Coronary artery (tissue), 2 donors: ENCODE measurements at regions not wholly inside any gene's neighbourhood (a gene's known extent, or its start where the extent isn't known, plus 50 kb on each side); places are given as distances from the start of the nearest gene placed in this dataset.
"Not testable (repeated sequence)": the region's sequence is repeated elsewhere in the genome, so short reads cannot be mapped to it uniquely, and the experiment has no call there.

ENCODE experiments used
- DNase-seq: peaks from one replicate; pipeline ENCODE4 v3.0.0-alpha.2; 2017; ENCODE audit warnings: low spot score
- H3K27ac ChIP-seq, 2 donors: fragments of 200-600 bp; sonication (generic); one replicate each; pipeline ENCODE4 v1.5.1; 2016 to 2019
- H3K4me3 ChIP-seq: fragments of 200-600 bp; sonication (generic); 2 replicates; pipeline ENCODE4 v1.5.1; 2016; ENCODE audit warnings: mild to moderate bottlenecking, moderate library complexity
- CTCF ChIP-seq: fragments of 200-600 bp; sonication (generic); IDR thresholded peaks from one replicate; pipeline ENCODE4 v1.5.1; 2019; ENCODE audit warnings: antibody characterized with exemption

- no peak overlapping the region for H3K4me3 ChIP-seq
- H3K27ac ChIP-seq, result no peak overlapping the region
- TF ChIP-seq CTCF, result no peak
- DNase-seq, result no peak
These were observed 1356.8 kb upstream of the ACO1 start for GRCh38 chr9:31027678-31028077.

- Histone ChIP-seq H3K4me3 (no peak overlapping the region), H3K27ac (no peak overlapping the region)
- no peak for DNase-seq
- no peak for TF ChIP-seq CTCF
These were observed 1356.3 kb upstream of the ACO1 start for GRCh38 chr9:31028137-31028536.

- H3K4me3 ChIP-seq, result peak overlapping the region; percentile 45
- H3K27ac ChIP-seq, result no peak overlapping the region
- TF ChIP-seq CTCF, result no peak
- DNase-seq, result no peak
These were observed 1353.7 kb upstream of the ACO1 start for GRCh38 chr9:31030741-31031202.

- H3K4me3 ChIP-seq, result no peak overlapping the region
- H3K27ac ChIP-seq, result no peak overlapping the region
- no peak for DNase-seq
- no peak for TF ChIP-seq CTCF
These were observed 1352.2 kb upstream of the ACO1 start for GRCh38 chr9:31032206-31032605.

GRCh38 chr9:31034311-31034710, 1350.1 kb upstream of the ACO1 start:
- Histone ChIP-seq H3K4me3 (no peak overlapping the region), H3K27ac (no peak overlapping the region)
- no peak for DNase-seq
- TF ChIP-seq CTCF, result no peak

- no peak overlapping the region for H3K27ac ChIP-seq
- no peak for DNase-seq
- H3K4me3 ChIP-seq, result no peak overlapping the region
- TF ChIP-seq CTCF, result no peak
These were observed 1343.9 kb upstream of the ACO1 start for GRCh38 chr9:31040564-31040963.

GRCh38 chr9:31045810-31046209, 1338.6 kb upstream of the ACO1 start:
- TF ChIP-seq CTCF, result no peak
- Histone ChIP-seq H3K4me3 (no peak overlapping the region), H3K27ac (no peak overlapping the region)
- no peak for DNase-seq

- DNase-seq, H3K27ac ChIP-seq, H3K4me3 ChIP-seq: not testable (repeated sequence)
These were observed 1322.9 kb upstream of the ACO1 start for GRCh38 chr9:31061592-31061991.
